OCI-LY1 (cell line): ENCODE measurements at regions not wholly inside any gene's neighbourhood (a gene's known extent, or its start where the extent isn't known, plus 50 kb on each side); places are given as distances from the start of the nearest gene placed in this dataset.

ENCODE experiments used
- H2AFZ ChIP-seq: fragments of 200-600 bp; sonication (generic), shearing (Covaris generic); 2 replicates; pipeline ENCODE4 v1.6.0; 2014; ENCODE audit warnings: antibody characterized with exemption, mild to moderate bottlenecking, low read length
- H3F3A ChIP-seq: fragments of 200-600 bp; sonication (generic), shearing (Covaris generic); 2 replicates; pipeline ENCODE4 v1.6.0; 2014; ENCODE audit warnings: mild to moderate bottlenecking, antibody characterized with exemption, low read length, moderate library complexity; ENCODE audit not compliant: insufficient read depth
- H3K27ac ChIP-seq: fragments of 200-600 bp; sonication (generic); 2 replicates; pipeline ENCODE4 v1.5.1; 2014; ENCODE audit warnings: low read length, mixed run types, mild to moderate bottlenecking, low read depth; ENCODE audit not compliant: poor library complexity, severe bottlenecking
- H3K27me3 ChIP-seq: fragments of 200-600 bp; sonication (generic); 2 replicates; pipeline ENCODE4 v1.6.0; 2014; ENCODE audit warnings: antibody characterized with exemption, mild to moderate bottlenecking, low read length, moderate library complexity; ENCODE audit not compliant: insufficient read depth
- H3K36me3 ChIP-seq: fragments of 200-600 bp; sonication (generic); 2 replicates; pipeline ENCODE4 v1.6.1; 2014; ENCODE audit warnings: mild to moderate bottlenecking, antibody characterized with exemption, low read length, moderate library complexity, mixed read lengths; ENCODE audit not compliant: insufficient read depth
- H3K4me1 ChIP-seq: fragments of 200-600 bp; sonication (generic); 2 replicates; pipeline ENCODE4 v1.5.1; 2014; ENCODE audit warnings: mild to moderate bottlenecking, low read length, moderate library complexity; ENCODE audit not compliant: insufficient read depth, severe bottlenecking
- H3K4me2 ChIP-seq: fragments of 200-600 bp; sonication (generic), shearing (Covaris generic); 2 replicates; pipeline ENCODE4 v1.6.1; 2014; ENCODE audit warnings: low read length
- H3K4me3 ChIP-seq: fragments of 200-600 bp; sonication (generic); 2 replicates; pipeline ENCODE4 v1.5.1; 2014; ENCODE audit warnings: low read length, low read depth, mild to moderate bottlenecking, mixed read lengths; ENCODE audit not compliant: poor library complexity, severe bottlenecking
- H3K79me2 ChIP-seq: fragments of 200-600 bp; shearing (Covaris generic); 2 replicates; pipeline ENCODE4 v1.6.1; 2016; ENCODE audit warnings: mixed run types, low read length, mixed read lengths; ENCODE audit not compliant: insufficient read depth
- H3K9ac ChIP-seq: fragments of 200-600 bp; sonication (generic), shearing (Covaris generic); 2 replicates; pipeline ENCODE4 v1.6.1; 2014; ENCODE audit warnings: mild to moderate bottlenecking, low read length, mixed read lengths
- H3K9me2 ChIP-seq: fragments of 200-600 bp; sonication (generic), shearing (Covaris generic); 2 replicates; pipeline ENCODE4 v1.6.1; 2014; ENCODE audit warnings: low read depth, mild to moderate bottlenecking, low read length, mixed read lengths
- H3K9me3 ChIP-seq: fragments of 200-600 bp; shearing (Covaris generic); 2 replicates; pipeline ENCODE4 v1.6.1; 2014; ENCODE audit warnings: low read length, mixed read lengths
- H4K20me1 ChIP-seq: fragments of 200-600 bp; sonication (generic), shearing (Covaris generic); 2 replicates; pipeline ENCODE4 v1.6.0; 2016; ENCODE audit warnings: mild to moderate bottlenecking, low read length; ENCODE audit not compliant: insufficient read depth
- CTCF ChIP-seq: fragments of 200-600 bp; sonication (generic), shearing (Covaris generic); IDR thresholded peaks from 2 replicates; pipeline ENCODE4 v1.5.1; 2017; ENCODE audit warnings: mild to moderate bottlenecking, antibody characterized with exemption, low read length, moderate library complexity, mixed read lengths
- EZH2 ChIP-seq: fragments of 200-600 bp; sonication (generic), shearing (Covaris generic); IDR thresholded peaks from 2 replicates; pipeline ENCODE4 v1.8.0; 2017; ENCODE audit warnings: borderline replicate concordance, mixed run types, mild to moderate bottlenecking, antibody characterized with exemption, low read length, moderate library complexity, mixed read lengths

GRCh38 chr4:107131295-107131694, 95.2 kb upstream of the DKK2 start:
- H3K9me2 ChIP-seq: no peaks in the 10 kb centered on the region
- H3K9me3 ChIP-seq: no peaks in the 10 kb centered on the region

GRCh38 chr4:107130157-107130556, 94.0 kb upstream of the DKK2 start:
- H3K79me2 ChIP-seq: no peaks in the 10 kb centered on the region
- no peaks in the 10 kb centered on the region for H3K27me3 ChIP-seq
- no peak overlapping the region for H3K4me2 ChIP-seq
- no peak overlapping the region for H3K4me3 ChIP-seq
- no peak overlapping the region for H3K9ac ChIP-seq
- TF ChIP-seq EZH2: no peak
- no peak for TF ChIP-seq CTCF
- H3K27ac ChIP-seq: no peak overlapping the region
- no peaks in the 10 kb centered on the region for H4K20me1 ChIP-seq
- H3K36me3 ChIP-seq: no peaks in the 10 kb centered on the region
- no peaks in the 10 kb centered on the region for H3F3A ChIP-seq
- H3K9me2 ChIP-seq: no peaks in the 10 kb centered on the region
- H3K9me3 ChIP-seq: no peaks in the 10 kb centered on the region
- no peaks in the 10 kb centered on the region for H3K4me1 ChIP-seq
- no peak overlapping the region for H2AFZ ChIP-seq

More at GRCh38 chr4:107131295-107131694, 95.2 kb upstream of the DKK2 start:
- Histone ChIP-seq H2AFZ (no peak overlapping the region), H3K27me3 (no peaks in the 10 kb centered on the region), H3K4me3 (no peak overlapping the region), H3K79me2 (no peaks in the 10 kb centered on the region), H4K20me1 (no peaks in the 10 kb centered on the region), H3K4me2 (no peak overlapping the region), H3F3A (no peaks in the 10 kb centered on the region), H3K9ac (no peak overlapping the region), H3K4me1 (no peaks in the 10 kb centered on the region), H3K36me3 (no peaks in the 10 kb centered on the region), H3K27ac (no peak overlapping the region)
- no peak for TF ChIP-seq EZH2
- TF ChIP-seq CTCF: no peak

- no peaks in the 10 kb centered on the region for H3K9me3 ChIP-seq
- no peaks in the 10 kb centered on the region for H3K27me3 ChIP-seq
- H3K4me1 ChIP-seq: no peaks in the 10 kb centered on the region
- H3K4me2 ChIP-seq: no peak overlapping the region
- no peaks in the 10 kb centered on the region for H3K9me2 ChIP-seq
- no peak overlapping the region for H3K27ac ChIP-seq
- H4K20me1 ChIP-seq: no peaks in the 10 kb centered on the region
- H3K36me3 ChIP-seq: no peaks in the 10 kb centered on the region
- H3K79me2 ChIP-seq: no peaks in the 10 kb centered on the region
- no peak for TF ChIP-seq EZH2
- TF ChIP-seq CTCF: no peak
- H3K4me3 ChIP-seq: no peak overlapping the region
- H2AFZ ChIP-seq: no peak overlapping the region
- H3F3A ChIP-seq: no peaks in the 10 kb centered on the region
- H3K9ac ChIP-seq: no peak overlapping the region
Observed at GRCh38 chr4:107129611-107130010, 93.5 kb upstream of the DKK2 start.
